ENCODE measurements at regions not wholly inside any gene's neighbourhood (a gene's known extent, or its start where the extent isn't known, plus 50 kb on each side); places are given as distances from the start of the nearest gene placed in this dataset.

- Histone ChIP-seq H3K27me3 (ENCODE audit: insufficient read depth in 3 of 3, low read length in 2 of 3) (peaks cover 0 to 31% (median 0%) of the 10 kb centered on the region in 3 donors), H3K36me3 (ENCODE audit: insufficient read depth in 1 of 2, low read depth in 1 of 2) (no peaks in the 10 kb centered on the region), H3K4me1 (no peaks in the 10 kb centered on the region), H3K27ac (no peak overlapping the region), H3K9me3 (no peaks in the 10 kb centered on the region), H3K4me3 (no peak overlapping the region)
- ATAC-seq: no peak
- no peak for DNase-seq
- TF ChIP-seq CTCF (IDR thresholded peaks at IDR 0.05): no peak
- 56 to 84% (median 78%) methylated on average over 1 of the region's 1 CpG for WGBS, 3 donors
- intact Hi-C loops (cut with DNase I): no loop called here
Observed at GRCh38 chrX:69431420-69431819, 72.7 kb upstream of the NALF2 start.

GRCh38 chrX:69430785-69431184, 73.3 kb upstream of the NALF2 start:
- H3K9me3 ChIP-seq: no peaks in the 10 kb centered on the region
- H3K4me3 ChIP-seq: no peak overlapping the region
- WGBS, 3 donors: 18 to 34% (median 31%) methylated on average over 2 of the region's 2 CpGs
- H3K4me1 ChIP-seq: no peaks in the 10 kb centered on the region
- H3K27ac ChIP-seq: no peak overlapping the region
- ATAC-seq (no peak), DNase-seq (no peak)
- peaks cover 0 to 36% (median 0%) of the 10 kb centered on the region in 3 donors for H3K27me3 ChIP-seq (ENCODE audit: insufficient read depth in 3 of 3, low read length in 2 of 3)
- no peak for TF ChIP-seq CTCF (IDR thresholded peaks at IDR 0.05)
- no peaks in the 10 kb centered on the region for H3K36me3 ChIP-seq (ENCODE audit: insufficient read depth in 1 of 2, low read depth in 1 of 2)
- intact Hi-C loops (cut with DNase I): no loop called here

- TF ChIP-seq CTCF (IDR thresholded peaks at IDR 0.05): no peak
- H3K36me3 ChIP-seq (ENCODE audit: insufficient read depth in 1 of 2, low read depth in 1 of 2): no peaks in the 10 kb centered on the region
- DNase-seq: no peak
- no peak overlapping the region for H3K27ac ChIP-seq
- 30 to 43% (median 35%) methylated on average over 6 of the region's 6 CpGs for WGBS, 3 donors
- no peak for ATAC-seq
- intact Hi-C loops (cut with DNase I): no loop called here
- no peaks in the 10 kb centered on the region for H3K9me3 ChIP-seq
- H3K27me3 ChIP-seq (ENCODE audit: insufficient read depth in 3 of 3, low read length in 2 of 3): peaks cover 0 to 36% (median 0%) of the 10 kb centered on the region in 3 donors
- no peak overlapping the region for H3K4me3 ChIP-seq
- no peaks in the 10 kb centered on the region for H3K4me1 ChIP-seq
Observed at GRCh38 chrX:69429339-69430015, 74.6 kb upstream of the NALF2 start.

- DNase-seq (no peak), ATAC-seq (no peak)
- TF ChIP-seq CTCF (IDR thresholded peaks at IDR 0.05): no peak
- H3K36me3 ChIP-seq (ENCODE audit: insufficient read depth in 1 of 2, low read depth in 1 of 2): no peaks in the 10 kb centered on the region
- H3K27me3 ChIP-seq (ENCODE audit: insufficient read depth in 3 of 3, low read length in 2 of 3): peaks cover 0 to 36% (median 0%) of the 10 kb centered on the region in 3 donors
- no peak overlapping the region for H3K27ac ChIP-seq
- H3K4me1 ChIP-seq: no peaks in the 10 kb centered on the region
- no peak overlapping the region for H3K4me3 ChIP-seq
- H3K9me3 ChIP-seq: no peaks in the 10 kb centered on the region
- intact Hi-C loops (cut with DNase I): no loop called here
- 46 to 65% (median 53%) methylated on average over 2 of the region's 2 CpGs for WGBS, 3 donors
Observed at GRCh38 chrX:69428216-69428615, 75.9 kb upstream of the NALF2 start.

GRCh38 chrX:69424910-69425309, 79.2 kb upstream of the NALF2 start:
- Histone ChIP-seq H3K36me3 (ENCODE audit: insufficient read depth in 1 of 2, low read depth in 1 of 2) (no peaks in the 10 kb centered on the region), H3K4me3 (no peak overlapping the region), H3K27me3 (ENCODE audit: insufficient read depth in 3 of 3, low read length in 2 of 3) (peaks cover 0 to 31% (median 0%) of the 10 kb centered on the region in 3 donors), H3K27ac (no peak overlapping the region), H3K9me3 (no peaks in the 10 kb centered on the region), H3K4me1 (no peaks in the 10 kb centered on the region)
- WGBS, 3 donors: 61 to 78% (median 64%) methylated on average over 2 of the region's 2 CpGs
- ATAC-seq (no peak), DNase-seq (no peak)
- intact Hi-C loops (cut with DNase I): no loop called here
- no peak for TF ChIP-seq CTCF (IDR thresholded peaks at IDR 0.05)
